Putamen (tissue), 1 donor: ENCODE measurements at regions not wholly inside any gene's neighbourhood (a gene's known extent, or its start where the extent isn't known, plus 50 kb on each side); places are given as distances from the start of the nearest gene placed in this dataset.

Experiments used
- DNase-seq: peaks from one replicate; pipeline ENCODE4 v3.0.0-alpha.2; 2016; ENCODE audit warnings: low spot score

- no peak for DNase-seq
Observed at GRCh38 chr5:53416144-53416738, 64.2 kb upstream of the FST start.

- DNase-seq, result no peak
Observed at GRCh38 chr5:53418409-53418808, 62.0 kb upstream of the FST start.

- DNase-seq, result no peak
Observed at GRCh38 chr5:53418826-53419658, 61.4 kb upstream of the FST start.

GRCh38 chr5:53422539-53422938, 57.9 kb upstream of the FST start:
- no peak for DNase-seq

GRCh38 chr5:53423724-53424123, 56.7 kb upstream of the FST start:
- DNase-seq, result no peak

GRCh38 chr5:53424686-53425615, 55.5 kb upstream of the FST start:
- no peak for DNase-seq

GRCh38 chr5:53425687-53426511, 54.5 kb upstream of the FST start:
- DNase-seq, result no peak

- no peak for DNase-seq
Observed at GRCh38 chr5:53426512-53426830, 54.0 kb upstream of the FST start.

- no peak for DNase-seq
Observed at GRCh38 chr5:53426878-53427277, 53.6 kb upstream of the FST start.

- no peak for DNase-seq
Observed at GRCh38 chr5:53427965-53428364, 52.5 kb upstream of the FST start.

- DNase-seq, result no peak
Observed at GRCh38 chr5:53429706-53430105, 50.7 kb upstream of the FST start.

- no peak for DNase-seq
Observed at GRCh38 chr5:53430618-53431252, 49.7 kb upstream of the FST start.
